Stimulated activated CD8-positive, alpha-beta memory T cell treated with anti-CD3 and anti-CD28 coated beads, Interleukin-15, amount 100 ng/mL, for 1 hour (primary cell): ENCODE measurements at regions not wholly inside any gene's neighbourhood (a gene's known extent, or its start where the extent isn't known, plus 50 kb on each side); places are given as distances from the start of the nearest gene placed in this dataset.
"Not testable (repeated sequence)": the region's sequence is repeated elsewhere in the genome, so short reads cannot be mapped to it uniquely, and the experiment has no call there.

Experiments
- DNase-seq: peaks from one replicate; pipeline ENCODE4 v3.0.0-alpha.2; 2020; ENCODE audit warnings: low read depth

DNA sequence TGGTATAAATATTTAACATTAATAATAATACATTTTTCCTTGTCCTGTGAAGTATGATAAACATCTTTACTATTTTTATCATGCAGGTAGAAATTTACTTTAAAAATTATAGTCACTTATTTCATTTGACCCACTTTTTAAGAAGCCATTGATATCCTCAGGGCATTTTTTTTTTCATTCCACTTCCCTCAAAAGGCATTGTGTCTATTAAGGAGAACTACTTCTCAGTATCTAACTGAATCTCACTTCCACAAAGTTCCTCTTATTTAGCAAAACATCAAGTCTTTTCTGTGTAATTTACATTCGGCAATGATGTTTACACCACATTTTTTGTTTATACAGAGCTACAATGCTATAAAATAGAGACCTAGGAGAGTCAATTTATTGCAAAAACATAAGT, 388.2 kb upstream of the AKR1E2 start:
- no peak for DNase-seq

DNA sequence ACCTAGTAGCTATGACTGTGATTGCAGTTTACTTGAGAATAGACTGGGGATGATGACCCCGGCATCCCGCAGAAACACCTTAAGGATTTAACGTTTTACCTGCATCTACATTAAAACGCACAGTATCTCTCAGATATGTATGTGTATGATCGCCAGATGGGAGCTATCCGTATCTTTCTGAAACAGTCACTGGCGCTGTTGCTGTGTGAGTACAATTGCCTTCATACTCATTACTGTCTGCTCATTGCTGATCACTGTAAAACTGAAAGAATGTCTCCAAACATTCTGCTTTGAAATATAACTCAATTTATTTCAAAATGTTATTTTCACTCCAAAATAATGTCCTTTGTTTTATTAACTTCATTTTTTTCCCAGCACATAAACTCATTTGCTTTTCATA, 388.9 kb upstream of the AKR1E2 start:
- no peak for DNase-seq

DNA sequence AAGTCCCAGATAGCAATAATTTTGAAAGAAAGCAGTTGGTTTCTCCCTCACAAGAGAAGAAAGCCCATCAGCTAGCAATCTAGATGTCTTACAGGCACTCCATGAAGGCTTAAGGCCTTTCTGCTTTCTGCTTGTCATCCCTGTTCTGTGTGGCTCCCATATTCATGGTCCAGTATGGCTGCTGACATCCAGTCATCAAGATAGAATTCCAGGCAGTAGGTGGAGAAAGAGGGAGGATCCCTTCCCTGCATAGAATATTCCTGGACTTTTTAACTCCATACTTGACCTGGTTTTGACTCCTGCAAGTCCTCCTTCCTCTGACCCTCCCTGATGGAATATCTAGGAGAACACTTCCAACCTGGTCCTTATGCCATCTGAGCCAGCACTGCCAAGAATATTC, 389.9 kb upstream of the AKR1E2 start:
- DNase-seq: no peak

DNA sequence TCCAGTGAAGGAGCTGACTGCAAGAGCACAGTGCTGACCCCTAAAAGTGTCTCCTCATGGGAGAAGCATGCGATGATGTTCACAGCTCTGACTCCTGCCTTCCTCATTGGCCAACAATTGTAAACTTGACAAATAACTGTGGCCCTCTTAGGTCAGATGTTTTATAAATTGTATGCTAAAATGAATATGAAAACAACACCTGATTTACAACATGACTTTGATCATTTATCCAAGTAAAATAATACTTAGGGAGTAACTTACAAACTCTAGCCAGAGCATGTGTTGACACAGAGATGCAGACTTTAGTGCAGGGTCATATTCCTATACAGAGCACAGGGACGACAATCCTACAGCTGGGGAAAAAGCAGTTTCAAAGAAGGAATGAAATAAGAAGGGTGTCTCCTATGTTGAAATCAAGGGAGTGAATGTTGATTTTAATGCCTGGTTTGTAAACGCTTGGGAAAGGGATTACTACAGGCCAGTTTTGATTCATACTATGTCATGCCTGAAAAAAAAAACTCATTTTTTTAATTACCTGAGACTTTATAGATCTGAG, 391.4 kb upstream of the AKR1E2 start:
- DNase-seq: no peak

DNA sequence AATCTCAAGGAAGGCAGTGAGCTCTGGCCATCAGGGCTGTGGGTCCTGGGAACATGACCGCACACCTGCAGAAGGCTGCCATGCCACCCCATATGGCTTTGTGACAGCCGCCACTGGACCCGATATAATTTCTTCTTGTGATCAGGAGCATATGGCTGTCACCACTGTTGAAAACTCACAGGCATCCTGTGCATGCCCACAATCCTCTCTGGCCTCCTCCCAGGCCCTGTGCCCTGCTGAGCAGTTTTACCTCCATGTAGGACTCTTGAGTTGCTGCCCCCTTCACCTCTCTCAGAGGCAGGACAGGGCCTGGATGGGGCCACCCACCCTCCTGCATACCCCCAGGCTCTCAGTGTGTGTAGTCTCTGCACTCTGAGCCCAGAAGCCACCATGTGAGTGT, 391.9 kb upstream of the AKR1E2 start:
- no peak for DNase-seq

DNA sequence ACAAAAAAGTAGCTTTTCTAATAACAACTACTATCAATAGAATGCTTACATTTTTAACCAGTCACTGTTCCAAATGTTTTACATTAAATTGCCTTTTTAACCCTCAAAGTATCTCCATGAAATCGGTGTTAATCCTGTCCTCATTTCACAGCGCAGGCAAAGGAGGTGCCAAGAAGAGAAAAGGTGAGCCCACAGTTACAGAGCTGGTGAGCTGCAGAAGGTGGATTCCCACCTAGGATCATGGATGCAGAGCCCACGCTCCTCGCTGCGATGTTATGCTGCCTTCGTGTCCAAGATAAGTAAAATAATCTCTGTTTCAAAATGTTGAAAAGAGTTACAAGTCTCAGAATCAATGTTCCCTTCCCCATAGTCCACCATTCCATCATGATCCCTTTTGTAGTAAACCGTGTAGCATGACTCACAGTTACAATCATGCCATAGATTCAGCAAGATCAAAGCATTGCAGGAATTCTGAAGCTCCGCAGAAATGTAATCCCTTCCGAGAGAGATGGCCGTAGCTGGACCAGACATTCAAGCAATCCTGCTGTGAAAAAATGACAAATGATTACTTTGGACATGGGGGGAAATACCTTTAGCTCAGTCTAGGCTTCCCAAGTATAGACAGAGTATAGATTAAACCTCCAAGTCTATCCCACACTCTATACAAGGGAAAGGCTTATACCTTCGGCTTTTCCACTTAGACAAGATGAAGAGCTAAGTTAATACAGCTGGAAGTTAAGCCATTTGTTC, 394.7 kb upstream of the AKR1E2 start:
- DNase-seq: no peak

DNA sequence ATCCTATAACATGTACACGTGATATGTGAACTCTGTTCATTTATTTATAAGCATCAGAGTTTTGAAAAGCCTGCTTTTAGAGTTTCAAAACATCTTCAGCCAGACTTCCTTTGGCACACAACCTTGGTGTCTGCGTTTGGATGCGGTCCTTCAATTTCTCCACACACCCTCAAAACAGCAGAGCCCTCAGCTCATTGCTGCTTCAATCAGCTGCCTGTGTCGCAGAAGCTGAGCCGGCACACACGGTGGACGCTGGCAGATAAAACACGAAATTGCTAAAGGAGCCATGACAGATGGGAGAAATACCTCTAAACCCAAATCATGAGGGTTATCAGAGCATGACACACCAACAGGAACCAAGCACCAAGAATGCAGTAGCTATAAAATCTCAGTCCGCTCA, 396.4 kb upstream of the AKR1E2 start:
- no peak for DNase-seq

DNA sequence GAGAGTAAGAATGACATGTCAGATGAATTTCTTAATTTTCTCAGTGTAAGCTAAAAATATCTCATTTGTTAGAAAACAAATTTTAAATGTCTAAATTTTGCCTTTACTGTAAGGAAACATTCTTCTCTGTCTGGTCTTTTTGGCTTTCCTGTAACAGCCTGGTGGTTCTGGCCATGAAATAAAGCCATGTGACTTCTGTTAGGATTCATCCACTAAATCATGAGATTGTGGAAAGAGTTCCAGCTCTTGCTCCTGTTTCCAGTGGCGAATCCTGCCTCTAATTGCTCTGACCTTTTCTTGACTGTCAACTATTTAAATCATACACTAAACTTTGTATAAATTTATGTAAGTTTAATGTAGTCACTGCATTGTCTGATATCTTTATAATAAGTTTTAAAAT, 398.5 kb upstream of the AKR1E2 start:
- no peak for DNase-seq

DNA sequence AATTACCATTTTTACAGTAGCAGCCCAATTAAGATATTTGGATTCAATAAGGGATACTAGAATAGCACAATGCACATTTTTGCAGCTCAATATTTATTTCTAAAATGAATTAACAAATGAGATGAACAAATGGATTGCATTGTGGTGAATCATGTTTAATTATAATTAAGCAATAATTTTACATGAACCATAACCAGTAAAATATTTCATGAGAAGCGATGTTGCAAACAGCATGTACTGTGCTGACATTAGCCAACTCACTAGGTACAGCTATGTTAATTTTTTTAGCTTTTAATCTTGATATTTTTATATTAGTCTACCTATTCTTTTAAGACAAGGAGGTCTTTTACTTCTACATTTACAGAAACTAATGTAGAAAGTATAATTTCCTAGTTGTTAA, 399.1 kb upstream of the AKR1E2 start:
- DNase-seq: no peak

DNA sequence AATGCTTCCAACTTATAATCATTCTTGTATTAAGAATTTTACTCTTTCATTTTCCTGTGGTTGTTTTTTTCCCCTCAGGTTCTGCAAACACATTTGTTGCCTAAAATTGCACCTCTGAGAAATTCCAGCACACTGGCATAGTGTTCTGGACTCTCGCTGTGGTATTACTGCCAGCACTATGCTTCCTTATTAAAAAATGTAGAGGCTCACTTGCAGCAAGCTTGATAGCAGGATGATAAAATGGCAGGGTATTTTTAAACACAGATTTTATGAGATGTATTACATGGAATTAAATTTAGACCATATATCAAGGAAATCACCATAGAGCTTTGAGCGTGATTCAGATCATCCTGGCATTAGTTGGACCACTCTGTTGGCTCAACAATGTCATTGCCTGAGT, 416.7 kb upstream of the AKR1E2 start:
- DNase-seq: no peak

DNA sequence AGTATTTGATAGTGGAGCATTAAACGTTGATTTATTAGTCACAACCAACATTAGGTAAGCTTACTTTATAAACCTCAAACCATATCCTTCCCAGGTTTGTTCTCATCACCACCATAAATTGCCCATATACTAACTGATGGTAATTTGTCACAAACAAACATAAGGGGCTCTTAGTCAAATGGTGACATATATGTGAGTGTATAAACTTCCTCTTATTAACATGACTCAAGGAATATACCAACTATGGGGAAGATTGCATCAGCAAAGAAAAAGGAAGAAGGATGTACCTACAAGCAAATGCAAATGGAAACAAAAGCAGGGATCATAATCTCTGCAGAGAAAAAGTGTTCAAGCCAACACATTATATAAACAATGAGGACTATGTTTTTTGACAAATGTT, 418.2 kb upstream of the AKR1E2 start:
- DNase-seq: no peak

DNA sequence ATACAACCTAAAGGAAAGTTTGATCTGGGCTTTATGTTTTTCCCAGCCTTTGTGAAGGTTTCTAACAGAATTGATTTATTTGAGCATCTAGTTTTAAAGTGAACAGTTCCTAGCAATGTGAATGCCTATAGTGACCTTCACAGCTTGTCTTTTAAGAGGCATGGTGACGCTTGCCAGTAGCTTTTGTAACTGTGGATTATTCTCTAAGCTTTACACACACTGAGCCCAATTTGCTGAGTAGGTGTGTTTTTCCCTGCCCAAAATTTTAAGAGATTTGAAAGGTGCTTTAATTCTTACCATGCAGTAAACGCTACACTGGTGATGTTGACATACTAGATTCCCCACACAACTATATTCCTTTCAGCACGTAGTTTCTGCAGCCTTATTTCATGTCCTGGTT, 420.2 kb upstream of the AKR1E2 start:
- DNase-seq: no peak

DNA sequence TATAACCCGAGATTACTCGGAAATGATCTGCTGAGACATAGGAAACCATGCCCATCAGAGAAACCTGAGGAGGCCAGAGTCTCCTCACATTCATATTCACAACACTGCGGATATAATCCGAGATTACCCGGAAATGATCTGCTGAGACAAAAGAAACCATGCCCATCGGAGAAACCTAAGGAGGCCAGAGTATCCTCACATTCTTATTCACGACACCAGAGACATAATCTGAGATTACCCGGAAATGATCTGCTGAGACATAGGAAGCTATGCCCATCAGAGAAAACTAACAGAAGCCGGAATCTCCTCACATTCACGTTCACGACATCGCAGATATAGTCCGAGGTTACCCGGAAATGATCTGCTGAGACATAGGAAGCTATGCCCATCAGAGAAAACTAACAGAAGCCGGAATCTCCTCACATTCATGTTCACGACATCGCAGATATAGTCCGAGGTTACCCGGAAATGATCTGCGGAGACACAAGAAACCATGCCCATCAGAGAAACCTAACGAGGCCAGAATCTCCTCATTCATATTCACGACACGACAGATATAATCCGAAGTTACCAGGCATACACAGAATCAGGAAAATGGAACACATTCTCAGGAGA, 422.3 kb upstream of the AKR1E2 start:
- no peak for DNase-seq

DNA sequence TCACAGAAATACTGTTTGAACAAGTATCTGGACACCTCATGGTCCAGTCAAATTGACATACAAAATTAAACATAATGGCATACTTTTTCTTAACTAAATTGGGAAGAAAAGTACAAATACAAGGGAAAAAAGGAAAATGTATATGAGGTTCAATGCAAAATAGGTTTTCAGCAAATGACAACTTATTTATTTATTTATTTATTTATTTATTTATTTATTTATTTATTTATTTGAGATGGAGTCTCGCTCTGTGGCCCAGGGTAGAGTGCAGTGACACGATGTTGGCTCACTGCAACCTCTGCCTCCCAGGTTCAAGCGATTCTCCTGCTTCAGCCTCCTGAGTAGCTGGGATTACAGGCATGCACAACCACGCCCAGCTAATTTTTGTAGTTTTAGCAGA, 424.9 kb upstream of the AKR1E2 start:
- DNase-seq: not testable (repeated sequence)

DNA sequence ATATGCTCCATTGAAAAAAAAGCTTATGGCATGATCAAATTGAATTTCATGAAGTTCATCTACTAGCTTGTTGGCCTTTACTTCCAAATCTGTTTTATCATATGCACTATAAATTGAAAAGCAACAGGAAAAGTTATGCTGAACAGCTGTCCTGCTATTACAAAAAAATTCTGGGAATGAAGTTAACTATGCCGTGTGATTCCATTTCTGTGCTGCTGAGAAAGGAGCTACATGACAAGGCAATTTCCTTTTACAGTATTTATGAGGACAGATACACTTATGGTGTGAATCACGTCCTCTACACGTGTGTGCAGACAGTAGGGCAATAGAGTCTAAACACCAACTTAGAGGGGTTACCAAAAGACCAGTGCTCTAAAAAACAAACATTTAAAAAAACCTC, 426.5 kb upstream of the AKR1E2 start:
- no peak for DNase-seq

DNA sequence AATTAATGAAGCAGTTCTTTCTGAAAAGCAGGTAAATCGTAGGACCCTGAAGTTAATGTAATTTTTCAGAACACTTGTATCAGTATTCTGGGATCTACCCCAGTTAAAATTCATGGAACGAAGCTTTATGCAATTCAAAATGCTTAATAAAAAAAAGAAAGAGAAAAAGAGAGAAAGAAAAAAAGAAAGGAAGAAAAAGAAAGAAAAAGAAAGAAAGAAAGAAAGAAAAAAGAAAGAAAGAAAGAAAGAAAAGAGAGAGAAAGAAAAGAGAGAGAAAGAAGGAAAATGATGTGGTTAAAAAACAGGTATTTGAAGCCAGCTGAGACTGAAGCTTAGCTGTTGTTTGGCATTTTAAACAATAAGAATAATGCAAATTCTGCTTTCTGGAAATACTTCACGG, 427.4 kb upstream of the AKR1E2 start:
- no peak for DNase-seq

DNA sequence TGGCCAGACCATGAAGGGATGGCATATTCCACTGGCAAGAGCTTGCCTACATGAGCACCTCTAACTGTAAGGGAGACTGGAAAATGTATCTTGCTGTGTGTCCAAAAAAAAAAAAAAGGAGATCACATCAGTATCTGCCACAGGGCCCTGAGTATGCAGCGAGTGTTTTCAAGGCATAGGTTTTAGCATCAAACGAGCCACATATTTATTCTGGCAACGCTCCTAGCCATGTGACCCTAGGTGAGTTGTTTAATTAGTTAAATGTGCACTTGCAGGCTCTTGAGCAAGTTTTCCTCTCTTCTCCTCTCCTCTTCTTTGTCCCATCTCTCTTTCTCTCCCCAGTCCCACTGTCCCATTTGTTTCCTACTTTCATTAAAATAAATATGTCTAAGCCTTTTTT, 428.7 kb upstream of the AKR1E2 start:
- DNase-seq: no peak

DNA sequence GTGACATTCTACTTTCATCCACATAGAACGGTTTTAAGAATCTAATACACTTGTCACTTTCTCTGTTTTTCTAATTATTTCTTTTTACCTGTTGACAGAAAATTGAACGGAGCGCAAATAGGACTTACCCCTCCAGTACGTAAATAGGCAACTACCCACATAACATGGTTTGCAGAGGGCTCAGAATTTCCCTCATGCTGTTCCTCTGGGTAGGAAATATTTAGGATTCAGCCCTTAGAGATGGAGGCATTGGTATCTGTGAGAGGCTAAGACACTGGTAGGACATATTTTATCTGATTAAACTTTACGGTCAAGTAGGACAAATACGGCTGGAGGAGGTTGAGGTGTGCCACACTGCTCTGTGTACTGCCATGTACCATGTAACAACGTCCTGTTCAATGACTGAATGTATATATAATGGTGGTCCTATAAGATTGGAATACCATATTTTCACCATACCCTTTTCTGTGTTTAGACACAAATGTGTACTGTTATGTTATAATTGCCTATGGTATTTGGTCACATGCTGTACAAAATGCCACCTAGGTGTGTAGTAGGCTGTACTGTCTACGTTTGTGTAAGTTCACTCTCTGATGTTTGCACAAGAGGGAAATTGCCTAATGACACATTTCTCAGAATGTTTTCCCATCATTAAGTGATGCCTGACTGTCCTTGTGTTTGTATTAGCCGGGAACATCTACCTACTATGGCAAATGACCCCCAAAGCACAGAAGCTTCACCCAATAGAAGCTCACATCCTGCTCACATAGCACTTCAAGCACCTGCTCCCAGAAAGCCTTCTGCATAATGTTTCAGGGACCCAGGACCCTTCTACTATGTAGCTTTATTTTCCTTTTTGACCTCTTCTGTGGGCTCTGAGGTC, 429.4 kb upstream of the AKR1E2 start:
- DNase-seq: no peak

DNA sequence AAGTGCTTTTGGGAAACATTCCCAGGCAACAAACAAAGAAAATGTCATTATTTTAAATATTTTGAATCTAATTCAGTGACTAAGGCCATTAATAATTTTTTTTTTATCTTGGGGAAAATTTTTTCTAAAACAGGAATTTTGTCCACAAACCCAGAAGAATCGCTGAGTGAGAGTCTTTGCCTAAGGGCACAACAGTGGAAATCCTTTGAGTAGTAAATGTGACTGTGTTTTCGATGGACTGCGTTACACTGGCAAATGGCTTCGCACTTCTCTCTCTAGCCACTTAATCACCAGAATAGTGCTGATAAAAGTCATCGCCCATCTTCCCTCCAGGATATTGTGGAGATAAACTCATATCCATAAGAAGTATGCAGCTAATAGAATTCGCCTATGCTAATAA, 430.3 kb upstream of the AKR1E2 start:
- no peak for DNase-seq

DNA sequence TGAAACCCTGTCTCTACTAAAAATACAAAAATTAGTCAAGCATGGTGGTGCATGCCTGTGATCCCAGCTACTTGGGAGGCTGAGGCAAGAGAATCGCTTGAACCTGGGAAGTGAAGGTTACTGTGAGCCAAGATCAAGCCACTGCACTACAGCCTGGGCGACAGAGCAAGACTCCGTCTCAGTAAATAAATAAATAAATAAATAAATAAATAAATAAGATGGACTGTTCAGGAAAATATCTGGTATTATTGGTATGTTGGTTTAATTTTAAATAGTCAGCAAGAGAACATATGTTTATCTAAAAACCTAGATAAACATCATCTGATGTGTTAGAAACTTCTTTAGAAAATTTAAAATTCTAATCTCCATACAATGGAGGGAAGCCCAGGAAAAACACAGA, 431.6 kb upstream of the AKR1E2 start:
- not testable (repeated sequence) for DNase-seq

DNA sequence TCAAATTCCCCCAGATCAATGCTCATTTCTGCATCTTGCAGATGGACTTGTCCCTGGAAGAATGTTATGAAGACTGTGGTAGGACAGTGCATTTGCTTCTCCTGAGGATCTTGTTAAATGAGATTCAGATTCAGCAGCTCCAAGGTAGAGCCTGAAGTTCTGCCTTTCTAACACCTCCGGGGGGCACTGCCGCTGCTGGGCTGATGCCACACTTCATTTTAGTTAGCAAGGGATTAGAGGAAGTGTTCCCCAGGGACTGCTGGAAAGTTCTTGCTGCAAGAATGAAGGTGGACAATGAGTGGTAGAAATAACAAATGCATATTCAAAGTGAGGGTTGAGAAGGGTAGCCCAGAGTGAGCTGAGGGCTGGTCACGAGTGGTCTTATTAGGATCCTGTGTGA, 434.3 kb upstream of the AKR1E2 start:
- no peak for DNase-seq

DNA sequence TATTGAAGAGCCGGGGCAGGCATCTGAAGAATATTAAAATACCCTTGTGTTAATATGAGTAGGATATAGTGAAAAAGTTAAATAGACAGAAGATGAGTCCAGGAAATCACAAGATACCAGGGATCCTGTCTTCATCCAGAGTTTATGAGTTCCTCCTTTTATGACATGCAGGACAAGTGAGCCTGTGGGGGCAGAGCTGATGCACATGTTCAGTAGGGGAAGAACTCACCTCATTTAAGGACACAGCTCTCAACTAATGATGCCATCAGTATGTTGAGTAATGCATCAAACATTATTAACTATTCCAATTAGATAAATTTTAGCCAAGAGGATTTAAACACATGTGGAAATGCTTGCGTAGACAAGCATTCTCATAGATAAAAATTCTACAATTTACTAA, 435.8 kb upstream of the AKR1E2 start:
- no peak for DNase-seq
